Effector memory CD8-positive, alpha-beta T cell (primary cell): ENCODE measurements at regions not wholly inside any gene's neighbourhood (a gene's known extent, or its start where the extent isn't known, plus 50 kb on each side); places are given as distances from the start of the nearest gene placed in this dataset.
"Not testable (repeated sequence)": the region's sequence is repeated elsewhere in the genome, so short reads cannot be mapped to it uniquely, and the experiment has no call there.

ENCODE experiments used
- ATAC-seq: fragments of 150-1000 bp; cut with Tn5 transposase; replicated peaks from 2 replicates; pipeline ENCODE4 v1.10.0; 2021; ENCODE audit warnings: mild to moderate bottlenecking, moderate library complexity
- DNase-seq, 3 experiments: peaks; one replicate each; pipeline ENCODE4 v3.0.0; 2021
- H3K27ac Mint-ChIP-seq, 2 donors: one replicate each; pipeline ENCODE4 v1.8.0; 2022; ENCODE audit warnings: mild to moderate bottlenecking in 2 of 2, mixed read lengths in 2 of 2, moderate library complexity in 2 of 2
- H3K27me3 Mint-ChIP-seq, 2 donors: one replicate each; pipeline ENCODE4 v1.8.0; 2022; ENCODE audit warnings: mixed read lengths in 2 of 2
- H3K36me3 Mint-ChIP-seq: one replicate; pipeline ENCODE4 v1.8.0; 2022; ENCODE audit warnings: mild to moderate bottlenecking, moderate library complexity, mixed read lengths; ENCODE audit not compliant: insufficient read depth
- H3K4me1 Mint-ChIP-seq, 2 donors: one replicate each; pipeline ENCODE4 v1.8.0; 2022; ENCODE audit warnings: low read depth in 2 of 2, mixed read lengths in 2 of 2
- H3K4me3 Mint-ChIP-seq, 2 donors: one replicate each; pipeline ENCODE4 v1.8.0; 2022; ENCODE audit warnings: mild to moderate bottlenecking in 2 of 2, mixed read lengths in 2 of 2, moderate library complexity in 2 of 2
- H3K9me3 Mint-ChIP-seq, 2 donors: one replicate each; pipeline ENCODE4 v1.8.0; 2022; ENCODE audit warnings: mixed read lengths in 2 of 2

DNA sequence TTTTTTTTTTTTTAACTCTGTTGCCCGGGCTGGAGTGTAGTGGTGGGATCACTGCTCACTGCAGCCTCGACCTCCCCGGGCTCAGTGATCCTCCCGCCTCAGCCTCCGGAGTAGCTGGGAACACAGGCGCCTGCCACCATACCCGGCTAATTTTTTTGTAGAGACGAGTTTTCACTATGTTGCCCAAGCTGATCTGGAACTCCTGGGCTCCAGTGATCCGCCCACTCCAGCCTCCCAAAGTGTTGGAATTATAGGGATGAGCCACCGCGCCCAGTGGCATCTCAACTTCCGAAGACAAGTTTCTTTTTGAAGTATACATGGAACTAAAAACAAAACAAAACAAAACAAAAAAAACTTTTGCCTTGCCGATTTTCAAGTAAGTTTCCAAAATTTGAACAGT lies 66.6 kb upstream of the ZNF184 start:
- no peaks in the 10 kb centered on the region for H3K4me1 Mint-ChIP-seq
- peaks cover 4% of the 10 kb centered on the region for H3K36me3 Mint-ChIP-seq
- H3K4me3 Mint-ChIP-seq, result no peak overlapping the region
- no peak overlapping the region for H3K27ac Mint-ChIP-seq
- peaks cover 74 to 96% of the 10 kb centered on the region in 2 donors for H3K27me3 Mint-ChIP-seq
- H3K9me3 Mint-ChIP-seq, result no peaks in the 10 kb centered on the region
- ATAC-seq (no peak), DNase-seq (no peak)

DNA sequence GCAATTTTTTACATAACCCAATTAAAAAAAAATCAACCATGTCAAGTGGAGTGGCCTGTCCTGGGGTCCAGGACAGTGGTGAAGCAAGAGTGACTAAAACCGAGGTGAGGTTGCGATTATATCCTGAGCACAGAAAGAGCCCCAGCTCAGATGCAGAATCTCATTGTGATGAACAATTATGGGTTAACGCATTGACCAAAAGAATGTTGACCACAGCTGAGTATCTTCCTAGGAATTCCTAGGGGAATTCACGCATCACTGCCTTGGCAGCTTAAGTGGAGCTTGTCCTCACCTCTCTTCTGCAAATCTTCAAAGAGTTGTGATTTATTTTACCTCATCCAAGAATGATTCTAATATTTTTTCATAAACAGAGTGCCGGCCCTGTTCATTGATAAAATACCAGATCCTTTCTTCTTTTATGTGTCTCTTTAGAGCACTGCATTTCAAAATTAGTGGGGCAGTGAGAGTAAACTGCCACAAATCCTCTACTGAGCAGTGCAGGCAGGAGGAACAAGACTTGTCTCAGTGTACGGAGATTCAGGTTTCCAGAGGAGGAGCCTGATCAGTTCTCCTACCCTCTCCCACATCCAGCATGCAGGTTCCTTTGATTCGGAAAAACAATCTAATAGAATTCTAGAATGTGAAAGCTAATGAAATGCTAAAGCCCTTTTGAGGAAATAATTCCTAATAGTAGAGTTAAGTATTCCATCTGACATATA lies 60.1 kb upstream of the ZNF184 start:
- Mint-ChIP-seq H3K36me3 (peaks cover 4% of the 10 kb centered on the region), H3K4me3 (no peak overlapping the region), H3K27me3 (peaks cover 71 to 90% of the 10 kb centered on the region in 2 donors), H3K9me3 (no peaks in the 10 kb centered on the region), H3K4me1 (no peaks in the 10 kb centered on the region), H3K27ac (no peak overlapping the region)
- ATAC-seq (no peak), DNase-seq (no peak)

DNA sequence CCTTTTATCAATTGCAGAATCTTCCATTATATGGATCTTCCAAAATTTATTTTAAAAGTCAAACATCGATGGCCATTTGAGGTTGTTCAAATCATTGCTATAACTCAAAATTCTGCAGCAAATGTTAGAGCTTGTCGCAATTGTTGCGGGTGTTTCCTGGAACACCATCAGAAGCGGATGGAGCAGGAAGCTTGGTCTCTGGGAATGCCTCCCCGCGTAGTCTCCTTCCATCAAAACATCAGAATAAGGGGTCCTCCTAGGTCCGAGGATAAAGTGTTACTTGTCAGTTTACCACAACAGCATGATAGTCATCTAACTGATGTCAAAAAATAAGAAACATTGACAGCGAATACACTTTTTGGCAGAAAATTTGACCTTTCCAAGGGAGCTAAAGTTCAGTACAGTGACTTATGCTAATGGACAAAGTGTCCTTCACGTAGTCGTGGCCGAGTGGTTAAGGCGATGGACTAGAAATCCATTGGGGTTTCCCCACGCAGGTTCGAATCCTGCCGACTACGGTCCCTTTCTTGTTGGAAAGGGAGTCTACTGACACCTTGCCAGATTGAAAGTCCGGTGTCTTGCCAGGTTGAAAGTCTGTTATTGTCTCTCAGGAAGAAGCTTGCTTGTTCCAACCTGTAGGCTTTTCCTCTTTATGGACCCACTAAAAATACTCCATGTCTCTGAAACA lies 59.0 kb upstream of the ZNF184 start:
- H3K4me3 Mint-ChIP-seq, result no peak overlapping the region
- DNase-seq (no peak), ATAC-seq (no peak)
- peaks cover 67 to 86% of the 10 kb centered on the region in 2 donors for H3K27me3 Mint-ChIP-seq
- H3K36me3 Mint-ChIP-seq, result peaks cover 4% of the 10 kb centered on the region
- no peak overlapping the region for H3K27ac Mint-ChIP-seq
- H3K9me3 Mint-ChIP-seq, result no peaks in the 10 kb centered on the region
- no peaks in the 10 kb centered on the region for H3K4me1 Mint-ChIP-seq

DNA sequence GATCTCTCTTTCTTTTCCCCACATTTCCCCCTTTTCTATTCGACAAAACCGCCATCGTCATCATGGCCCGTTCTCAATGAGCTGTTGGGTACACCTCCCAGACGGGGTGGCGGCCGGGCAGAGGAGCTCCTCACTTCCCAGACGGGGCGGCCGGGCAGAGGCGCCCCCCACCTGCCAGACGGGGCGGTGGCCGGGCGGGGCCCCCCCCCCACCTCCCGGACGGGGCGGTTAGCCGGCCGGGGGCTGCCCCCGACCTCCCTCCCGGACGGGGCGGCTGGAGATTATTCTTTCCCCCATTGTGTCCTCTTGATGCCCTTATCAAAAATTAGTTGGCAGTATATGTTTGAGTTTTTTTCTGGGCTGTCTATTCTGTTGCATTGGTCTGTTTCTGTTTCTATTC lies 56.9 kb upstream of the ZNF184 start:
- DNase-seq, H3K4me3 Mint-ChIP-seq, H3K27ac Mint-ChIP-seq, H3K4me1 Mint-ChIP-seq, ATAC-seq, H3K9me3 Mint-ChIP-seq, H3K36me3 Mint-ChIP-seq: not testable (repeated sequence)
- peaks cover 57 to 74% of the 10 kb centered on the region in 2 donors for H3K27me3 Mint-ChIP-seq

DNA sequence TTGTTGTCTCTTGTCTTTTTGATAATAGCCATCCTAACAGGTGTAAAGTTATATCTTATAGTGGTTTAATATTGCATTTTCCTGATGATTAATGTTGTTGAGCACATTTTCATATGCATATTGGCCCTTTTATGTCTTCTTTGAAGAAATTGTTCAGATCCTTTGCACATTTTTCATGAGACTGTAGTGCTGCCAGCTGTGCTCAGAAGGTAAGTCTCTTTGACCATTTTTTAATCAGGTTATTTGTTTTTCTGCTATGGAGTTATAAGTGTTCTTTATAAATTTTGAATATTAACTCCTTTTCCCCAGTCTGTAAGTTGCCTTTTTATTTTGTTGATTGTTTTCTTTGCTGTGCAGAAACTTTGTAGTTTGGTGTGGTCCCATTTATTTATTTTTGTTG lies 55.8 kb upstream of the ZNF184 start:
- peaks cover 53 to 77% of the 10 kb centered on the region in 2 donors for H3K27me3 Mint-ChIP-seq
- no peaks in the 10 kb centered on the region for H3K9me3 Mint-ChIP-seq
- peaks cover 3% of the 10 kb centered on the region for H3K36me3 Mint-ChIP-seq
- no peak overlapping the region for H3K27ac Mint-ChIP-seq
- ATAC-seq (no peak), DNase-seq (no peak)
- no peak overlapping the region for H3K4me3 Mint-ChIP-seq
- no peaks in the 10 kb centered on the region for H3K4me1 Mint-ChIP-seq
